DMS153 (cell line): ENCODE measurements at regions not wholly inside any gene's neighbourhood (a gene's known extent, or its start where the extent isn't known, plus 50 kb on each side); places are given as distances from the start of the nearest gene placed in this dataset.
"Not testable (repeated sequence)": the region's sequence is repeated elsewhere in the genome, so short reads cannot be mapped to it uniquely, and the experiment has no call there.

Source experiments
- DNase-seq: peaks from one replicate; lab custom pipeline; 2025; lab: John Stamatoyannopoulos, UW

- no peak for DNase-seq
Measured at GRCh38 chr14:76264384-76264783, 111.6 kb upstream of the ESRRB start.

- peak; percentile 20 for DNase-seq
Measured at GRCh38 chr14:76267322-76268046, 108.5 kb upstream of the ESRRB start.

- no peak for DNase-seq
Measured at GRCh38 chr14:76268047-76268431, 107.9 kb upstream of the ESRRB start.

- DNase-seq = no peak
Measured at GRCh38 chr14:76268700-76269099, 107.2 kb upstream of the ESRRB start.

- DNase-seq = no peak
Measured at GRCh38 chr14:76271041-76271755, 104.7 kb upstream of the ESRRB start.

GRCh38 chr14:76272349-76272748 is 103.6 kb upstream of the ESRRB start:
- DNase-seq = no peak

- no peak for DNase-seq
Measured at GRCh38 chr14:76272774-76273173, 103.2 kb upstream of the ESRRB start.

- DNase-seq = no peak
Measured at GRCh38 chr14:76273346-76273745, 102.6 kb upstream of the ESRRB start.

GRCh38 chr14:76274324-76274723 is 101.6 kb upstream of the ESRRB start:
- no peak for DNase-seq

GRCh38 chr14:76277586-76278130 is 98.3 kb upstream of the ESRRB start:
- DNase-seq = no peak

- no peak for DNase-seq
Measured at GRCh38 chr14:76280221-76280620, 95.7 kb upstream of the ESRRB start.

- no peak for DNase-seq
Measured at GRCh38 chr14:76282581-76282980, 93.4 kb upstream of the ESRRB start.

GRCh38 chr14:76287063-76287462 is 88.9 kb upstream of the ESRRB start:
- no peak for DNase-seq

GRCh38 chr14:76289276-76289675 is 86.7 kb upstream of the ESRRB start:
- DNase-seq = no peak

- DNase-seq = no peak
Measured at GRCh38 chr14:76292561-76292960, 83.4 kb upstream of the ESRRB start.

- no peak for DNase-seq
Measured at GRCh38 chr14:76293221-76293620, 82.7 kb upstream of the ESRRB start.

GRCh38 chr14:76293923-76294322 is 82.0 kb upstream of the ESRRB start:
- DNase-seq = no peak

- no peak for DNase-seq
Measured at GRCh38 chr14:76294876-76295275, 81.1 kb upstream of the ESRRB start.

- no peak for DNase-seq
Measured at GRCh38 chr14:76298896-76299295, 77.0 kb upstream of the ESRRB start.

GRCh38 chr14:76303188-76303587 is 72.7 kb upstream of the ESRRB start:
- DNase-seq = not testable (repeated sequence)

GRCh38 chr14:76304536-76305267 is 71.2 kb upstream of the ESRRB start:
- no peak for DNase-seq

GRCh38 chr14:76305268-76305826 is 70.6 kb upstream of the ESRRB start:
- no peak for DNase-seq
